Endodermal cell (in vitro differentiated cells): ENCODE measurements at regions not wholly inside any gene's neighbourhood (a gene's known extent, or its start where the extent isn't known, plus 50 kb on each side); places are given as distances from the start of the nearest gene placed in this dataset.
"Not testable (repeated sequence)": the region's sequence is repeated elsewhere in the genome, so short reads cannot be mapped to it uniquely, and the experiment has no call there.

Experiments used
- DNase-seq: peaks from one replicate; pipeline ENCODE4 v3.0.0-alpha.2; 2017
- H3K27ac ChIP-seq: 2 replicates; pipeline ENCODE4 v1.5.1; 2013; ENCODE audit warnings: mild to moderate bottlenecking, low read depth, low read length, moderate library complexity
- H3K27me3 ChIP-seq: 2 replicates; pipeline ENCODE4 v1.6.1; 2013; ENCODE audit warnings: mild to moderate bottlenecking, low read length, moderate library complexity; ENCODE audit not compliant: insufficient read depth, control insufficient read depth, poor library complexity, severe bottlenecking
- H3K36me3 ChIP-seq: 2 replicates; pipeline ENCODE4 v1.7.0; 2013; ENCODE audit warnings: mild to moderate bottlenecking, low read length, moderate library complexity; ENCODE audit not compliant: control insufficient read depth, insufficient read depth
- H3K4me1 ChIP-seq: one replicate; pipeline ENCODE4 v1.7.0; 2013; ENCODE audit warnings: low read length; ENCODE audit not compliant: control insufficient read depth, insufficient read depth
- H3K4me3 ChIP-seq: 2 replicates; pipeline ENCODE4 v1.5.1; 2013; ENCODE audit warnings: mild to moderate bottlenecking, low read length, moderate library complexity
- H3K9ac ChIP-seq: 2 replicates; pipeline ENCODE4 v1.6.1; 2013; ENCODE audit warnings: mild to moderate bottlenecking, low read length, moderate library complexity; ENCODE audit not compliant: poor library complexity, severe bottlenecking; ENCODE audit errors: extremely low read depth
- H3K9me3 ChIP-seq: 2 replicates; pipeline ENCODE4 v1.6.1; 2013; ENCODE audit warnings: mild to moderate bottlenecking, low read length, moderate library complexity; ENCODE audit not compliant: control insufficient read depth
- H3K27ac Mint-ChIP-seq: 2 replicates; pipeline ENCODE4 v1.8.0; 2020; ENCODE audit warnings: mixed read lengths
- H3K27me3 Mint-ChIP-seq: 2 replicates; pipeline ENCODE4 v1.8.0; 2021; ENCODE audit warnings: mild to moderate bottlenecking, mixed read lengths; ENCODE audit not compliant: insufficient read depth
- H3K36me3 Mint-ChIP-seq: 2 replicates; pipeline ENCODE4 v1.8.0; 2020; ENCODE audit warnings: low read depth, mixed read lengths
- H3K4me1 Mint-ChIP-seq: 2 replicates; pipeline ENCODE4 v1.8.0; 2020; ENCODE audit warnings: mixed read lengths
- H3K4me3 Mint-ChIP-seq: 2 replicates; pipeline ENCODE4 v1.8.0; 2020; ENCODE audit warnings: mild to moderate bottlenecking, moderate library complexity, mixed read lengths
- H3K9me3 Mint-ChIP-seq: 2 replicates; pipeline ENCODE4 v1.8.0; 2020; ENCODE audit warnings: mild to moderate bottlenecking, mixed read lengths
- WGBS, 2 experiments: methylation state at CpG; one replicate each; pipeline versions ENCODE4 v1.1.5 to v1.1.7; 2013; ENCODE audit warnings: missing lambda C conversion rate in 2 of 2, mixed read lengths in 1 of 2; ENCODE audit not compliant: insufficient coverage in 1 of 2, insufficient read length in 1 of 2; 5-methylcytosine and 5-hydroxymethylcytosine counted together

- not testable (repeated sequence) for H3K4me3 Mint-ChIP-seq, H3K9me3 Mint-ChIP-seq, H3K4me1 ChIP-seq, H3K4me3 ChIP-seq, H3K27ac ChIP-seq, H3K36me3 ChIP-seq, H3K27ac Mint-ChIP-seq, H3K9me3 ChIP-seq, H3K27me3 ChIP-seq, H3K36me3 Mint-ChIP-seq, H3K9ac ChIP-seq
- DNase-seq, result peak; percentile 2
- Mint-ChIP-seq H3K4me1 (peaks cover 16% of the 10 kb centered on the region), H3K27me3 (peaks cover 15% of the 10 kb centered on the region)
- 82 to 100% methylated on average over 4 to 9 of the region's 10 CpGs for WGBS, 2 experiments
Observed at GRCh38 chr16:21363550-21364223, 85.6 kb upstream of the CRYM start.

- H3K4me3 Mint-ChIP-seq, H3K36me3 ChIP-seq, H3K27ac Mint-ChIP-seq, H3K4me1 ChIP-seq, DNase-seq, H3K27ac ChIP-seq, H3K9ac ChIP-seq, H3K4me3 ChIP-seq, H3K9me3 ChIP-seq, H3K36me3 Mint-ChIP-seq, H3K27me3 ChIP-seq, H3K9me3 Mint-ChIP-seq: not testable (repeated sequence)
- Mint-ChIP-seq H3K27me3 (peaks cover 12% of the 10 kb centered on the region), H3K4me1 (peaks cover 16% of the 10 kb centered on the region)
- WGBS, 2 experiments, result 69% methylated on average over 5 of the region's 9 CpGs; no CpG with 5 or more reads in 1 of the 2 experiments
Observed at GRCh38 chr16:21361612-21362227, 83.6 kb upstream of the CRYM start.

- WGBS, 2 experiments, result 83% methylated on average over 1 of the region's 3 CpGs; no CpG with 5 or more reads in 1 of the 2 experiments
- peaks cover 12% of the 10 kb centered on the region for H3K27me3 Mint-ChIP-seq
- H3K27ac ChIP-seq, H3K36me3 Mint-ChIP-seq, H3K9ac ChIP-seq, H3K27me3 ChIP-seq, DNase-seq, H3K9me3 ChIP-seq, H3K36me3 ChIP-seq, H3K4me3 ChIP-seq, H3K9me3 Mint-ChIP-seq, H3K4me3 Mint-ChIP-seq, H3K27ac Mint-ChIP-seq, H3K4me1 ChIP-seq: not testable (repeated sequence)
- H3K4me1 Mint-ChIP-seq, result peaks cover 16% of the 10 kb centered on the region
Observed at GRCh38 chr16:21361045-21361444, 83.0 kb upstream of the CRYM start.

GRCh38 chr16:21359513-21359912, 81.4 kb upstream of the CRYM start:
- H3K4me3 ChIP-seq, H3K36me3 ChIP-seq, H3K27me3 ChIP-seq, H3K4me3 Mint-ChIP-seq, H3K9ac ChIP-seq, H3K9me3 Mint-ChIP-seq, H3K27ac ChIP-seq, DNase-seq, H3K27ac Mint-ChIP-seq, H3K9me3 ChIP-seq, H3K4me1 ChIP-seq, H3K36me3 Mint-ChIP-seq: not testable (repeated sequence)
- peaks cover 16% of the 10 kb centered on the region for H3K4me1 Mint-ChIP-seq
- WGBS, 2 experiments, result 79 to 94% methylated on average over 8 to 11 of the region's 12 CpGs
- peaks cover 10% of the 10 kb centered on the region for H3K27me3 Mint-ChIP-seq

GRCh38 chr16:21358261-21358795, 80.2 kb upstream of the CRYM start:
- peaks cover 16% of the 10 kb centered on the region for H3K4me1 Mint-ChIP-seq
- not testable (repeated sequence) for H3K4me1 ChIP-seq, H3K9ac ChIP-seq

GRCh38 chr16:21356308-21356707, 78.2 kb upstream of the CRYM start:
- H3K4me3 Mint-ChIP-seq, H3K4me3 ChIP-seq, H3K4me1 ChIP-seq, H3K36me3 Mint-ChIP-seq, DNase-seq, H3K27me3 Mint-ChIP-seq, H3K9me3 ChIP-seq, H3K4me1 Mint-ChIP-seq, H3K27ac ChIP-seq, H3K36me3 ChIP-seq, H3K27ac Mint-ChIP-seq, H3K9me3 Mint-ChIP-seq, H3K9ac ChIP-seq, H3K27me3 ChIP-seq: not testable (repeated sequence)
- 96 to 100% methylated on average over 1 to 5 of the region's 10 CpGs for WGBS, 2 experiments

More at GRCh38 chr16:21358261-21358795, 80.2 kb upstream of the CRYM start:
- WGBS, 2 experiments, result 94% methylated on average over 7 to 18 of the region's 18 CpGs
- H3K9me3 Mint-ChIP-seq, H3K27me3 ChIP-seq, H3K27ac Mint-ChIP-seq, H3K4me3 Mint-ChIP-seq, H3K4me3 ChIP-seq, H3K36me3 ChIP-seq, DNase-seq, H3K27me3 Mint-ChIP-seq, H3K9me3 ChIP-seq, H3K36me3 Mint-ChIP-seq, H3K27ac ChIP-seq: not testable (repeated sequence)

- not testable (repeated sequence) for H3K4me3 ChIP-seq, H3K36me3 Mint-ChIP-seq, DNase-seq, H3K27ac Mint-ChIP-seq, H3K36me3 ChIP-seq, H3K27me3 Mint-ChIP-seq, H3K27me3 ChIP-seq, H3K4me1 Mint-ChIP-seq, H3K9me3 ChIP-seq, H3K9me3 Mint-ChIP-seq, H3K4me3 Mint-ChIP-seq, H3K27ac ChIP-seq, H3K9ac ChIP-seq, H3K4me1 ChIP-seq
- WGBS, 2 experiments, result 100% methylated on average over 1 of the region's 5 CpGs; no CpG with 5 or more reads in 1 of the 2 experiments
Observed at GRCh38 chr16:21351433-21351832, 73.3 kb upstream of the CRYM start.
